ENCODE measurements at regions not wholly inside any gene's neighbourhood (a gene's known extent, or its start where the extent isn't known, plus 50 kb on each side); places are given as distances from the start of the nearest gene placed in this dataset.

DNA sequence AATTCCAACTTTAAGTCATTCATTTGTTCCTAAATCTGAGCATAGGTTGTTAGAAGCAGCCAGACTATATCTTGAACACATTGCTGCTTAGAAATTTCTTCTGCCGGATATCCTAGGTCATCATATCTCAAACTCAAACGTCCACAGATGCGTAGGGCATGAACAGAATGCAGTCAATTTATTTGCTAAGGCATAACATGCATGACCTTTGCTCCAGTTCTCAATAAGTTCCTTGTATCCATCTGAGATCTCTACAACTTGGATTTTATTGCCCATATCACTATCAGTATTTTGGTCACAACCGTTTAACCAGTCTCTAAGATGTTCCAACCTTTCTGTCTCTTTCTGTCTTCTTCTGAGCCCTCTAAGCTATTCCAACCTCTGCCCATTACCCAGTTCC, 210.9 kb upstream of the MANEA start:
- no peak for DNase-seq

DNA sequence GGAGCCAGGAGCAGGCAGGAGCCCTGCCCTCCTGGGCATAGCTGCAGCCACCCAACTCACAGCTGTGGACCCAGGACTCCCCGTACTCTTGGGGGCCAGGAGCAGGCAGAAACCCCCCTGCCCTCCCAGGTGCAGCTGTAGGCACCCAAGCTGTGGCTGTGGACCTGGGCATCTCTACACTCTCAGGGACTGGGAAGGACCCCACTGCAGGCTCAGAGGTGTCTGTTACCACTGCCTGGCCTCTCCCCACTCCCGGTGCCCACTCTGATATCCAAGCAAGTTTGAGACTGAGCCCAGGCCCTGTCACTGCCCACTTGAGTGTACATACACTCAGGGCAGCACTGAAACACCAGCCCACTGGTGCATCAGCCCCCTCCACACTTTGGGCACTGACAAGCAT, 193.5 kb upstream of the MANEA start:
- DNase-seq = no peak

DNA sequence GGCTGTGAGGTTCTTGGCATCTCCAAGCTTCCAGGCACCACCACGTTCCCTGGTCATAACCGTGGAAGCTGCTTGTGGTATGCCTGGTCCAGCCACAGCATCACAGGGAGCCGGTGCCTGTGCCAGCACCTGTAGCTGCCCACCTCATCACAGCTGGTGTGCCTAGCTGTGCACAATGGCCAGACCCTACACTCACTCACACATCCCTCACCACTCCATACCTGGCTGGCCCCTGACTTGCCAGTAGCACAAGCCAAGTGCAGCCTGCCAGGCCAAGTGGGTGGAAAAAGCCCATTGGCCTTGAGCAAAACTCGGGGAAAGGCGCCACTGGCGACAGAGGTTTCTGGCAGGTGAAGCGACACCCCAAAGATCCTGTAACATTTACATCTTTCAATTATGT, 192.3 kb upstream of the MANEA start:
- no peak for DNase-seq

GRCh38 chr6:95387845-95388244, 189.5 kb upstream of the MANEA start:
- DNase-seq = no peak

GRCh38 chr6:95404777-95405176, 172.6 kb upstream of the MANEA start:
- no peak for DNase-seq

- DNase-seq = no peak
Observed at GRCh38 chr6:95408111-95408510, 169.2 kb upstream of the MANEA start.

DNA sequence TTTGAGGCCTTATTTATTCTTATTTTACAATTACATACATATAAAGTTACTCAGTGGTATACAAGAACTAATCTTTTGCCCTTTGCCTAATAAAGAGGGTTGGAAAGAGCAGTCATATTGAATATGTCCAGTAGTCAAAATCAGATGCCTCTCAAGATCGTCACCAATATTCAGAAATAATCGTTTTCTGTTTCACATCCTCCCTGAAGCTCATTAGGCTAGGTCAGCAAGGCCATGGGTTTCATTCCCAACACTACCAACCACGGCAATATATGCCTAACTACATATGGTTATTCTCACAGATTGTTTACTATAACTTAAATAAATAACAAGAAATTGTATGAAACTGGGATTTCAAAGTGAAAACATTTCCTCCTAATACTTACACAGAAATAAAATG, 167.2 kb upstream of the MANEA start:
- DNase-seq = no peak

DNA sequence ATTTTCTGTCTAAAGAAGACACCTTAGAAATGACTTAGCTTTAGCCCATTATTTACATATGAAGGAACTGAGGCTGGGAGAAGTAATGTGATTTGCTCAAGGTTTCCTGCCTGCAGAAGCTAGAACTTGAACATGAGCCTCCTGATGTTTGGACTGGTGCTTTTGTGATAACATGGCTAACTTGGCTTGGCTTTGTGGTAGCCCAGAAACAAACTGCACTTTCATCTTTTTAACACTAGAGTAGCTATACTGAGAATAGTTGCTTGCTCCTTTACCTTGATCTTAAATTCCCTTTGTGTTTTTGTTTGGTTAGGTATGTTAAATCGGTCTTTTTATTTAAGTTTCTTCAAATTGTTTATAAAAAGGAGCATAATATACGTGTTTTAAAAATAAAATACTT, 163.5 kb upstream of the MANEA start:
- DNase-seq = no peak

GRCh38 chr6:95417856-95418255, 159.5 kb upstream of the MANEA start:
- DNase-seq = no peak

- no peak for DNase-seq
Observed at GRCh38 chr6:95420792-95421191, 156.5 kb upstream of the MANEA start.

GRCh38 chr6:95423331-95423730, 154.0 kb upstream of the MANEA start:
- no peak for DNase-seq

- DNase-seq = peak; percentile 38 to 51
Observed at GRCh38 chr6:95431637-95432228, 145.6 kb upstream of the MANEA start.

GRCh38 chr6:95439741-95440140, 137.6 kb upstream of the MANEA start:
- no peak for DNase-seq

- no peak for DNase-seq
Observed at GRCh38 chr6:95448208-95448607, 129.1 kb upstream of the MANEA start.

DNA sequence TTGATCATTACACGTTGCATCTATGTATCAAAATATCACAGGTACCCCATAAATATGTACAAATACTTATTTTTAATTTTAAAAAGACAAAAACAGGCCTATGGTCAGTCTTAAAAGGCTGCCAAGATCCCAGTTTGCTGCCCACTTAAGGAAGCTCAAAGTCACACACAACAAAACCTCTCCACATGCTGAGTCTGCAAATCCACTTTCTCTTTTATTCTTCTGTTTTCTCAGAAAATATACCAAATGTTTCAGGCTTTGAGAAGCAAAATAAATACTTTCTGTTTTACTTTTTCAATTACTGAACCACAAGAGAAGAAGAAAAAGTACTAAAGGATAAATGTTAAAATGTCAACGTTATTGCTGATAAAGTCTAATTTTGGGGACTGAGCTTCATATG, 107.8 kb upstream of the MANEA start:
- no peak for DNase-seq

GRCh38 chr6:95478941-95479340, 98.4 kb upstream of the MANEA start:
- no peak for DNase-seq

DNA sequence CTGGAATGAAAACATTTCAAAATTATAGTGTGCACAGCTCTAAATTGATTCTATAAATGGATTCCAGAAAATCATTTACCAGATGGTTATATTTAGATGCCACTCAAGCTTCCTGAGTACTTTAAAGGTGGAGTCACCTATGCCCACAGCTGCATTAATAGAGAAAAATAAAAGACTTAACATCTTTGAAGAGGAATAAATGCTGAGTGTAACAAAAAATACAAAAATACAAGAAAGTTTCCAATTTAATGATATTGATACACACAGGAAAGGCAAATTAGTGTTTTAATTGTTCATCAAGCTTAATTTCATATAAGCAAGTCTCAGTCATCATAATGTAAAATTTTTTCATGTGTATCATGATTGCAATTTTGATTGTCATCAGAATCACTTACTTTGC, 89.5 kb upstream of the MANEA start:
- DNase-seq = no peak

GRCh38 chr6:95489185-95489863, 88.0 kb upstream of the MANEA start:
- no peak for DNase-seq

DNA sequence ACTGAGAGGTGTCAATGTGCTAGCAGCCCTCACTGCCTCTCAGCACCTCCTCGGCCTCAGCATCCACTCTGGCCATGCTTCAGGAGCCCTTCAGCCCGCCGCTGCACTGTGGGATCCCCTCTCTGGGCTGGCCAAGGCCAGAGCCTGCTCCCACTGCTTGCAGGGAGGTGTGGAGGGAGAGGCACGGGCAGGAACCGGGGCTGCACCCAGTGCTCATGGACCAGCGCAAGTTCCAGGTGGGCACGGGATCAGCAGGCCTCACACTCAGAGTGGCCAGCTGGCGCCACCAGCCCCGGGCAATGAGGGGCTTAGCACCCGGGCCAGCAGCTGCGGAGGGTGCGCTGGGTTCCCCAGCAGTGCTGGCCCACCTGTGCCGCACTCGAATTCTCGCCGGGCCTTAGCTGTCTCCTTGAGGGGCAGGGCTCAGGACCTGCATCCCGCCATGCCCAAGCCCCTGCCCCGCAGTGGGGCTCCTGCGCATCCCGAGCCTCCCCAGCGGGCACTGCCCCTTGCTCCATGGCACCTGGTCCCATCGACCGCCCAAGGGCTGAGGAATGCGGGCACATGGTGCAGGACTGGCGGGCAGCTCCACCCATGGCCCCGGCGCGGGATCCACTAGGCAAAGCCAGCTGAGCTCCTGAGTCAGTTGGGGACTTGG, 80.4 kb upstream of the MANEA start:
- no peak for DNase-seq

DNA sequence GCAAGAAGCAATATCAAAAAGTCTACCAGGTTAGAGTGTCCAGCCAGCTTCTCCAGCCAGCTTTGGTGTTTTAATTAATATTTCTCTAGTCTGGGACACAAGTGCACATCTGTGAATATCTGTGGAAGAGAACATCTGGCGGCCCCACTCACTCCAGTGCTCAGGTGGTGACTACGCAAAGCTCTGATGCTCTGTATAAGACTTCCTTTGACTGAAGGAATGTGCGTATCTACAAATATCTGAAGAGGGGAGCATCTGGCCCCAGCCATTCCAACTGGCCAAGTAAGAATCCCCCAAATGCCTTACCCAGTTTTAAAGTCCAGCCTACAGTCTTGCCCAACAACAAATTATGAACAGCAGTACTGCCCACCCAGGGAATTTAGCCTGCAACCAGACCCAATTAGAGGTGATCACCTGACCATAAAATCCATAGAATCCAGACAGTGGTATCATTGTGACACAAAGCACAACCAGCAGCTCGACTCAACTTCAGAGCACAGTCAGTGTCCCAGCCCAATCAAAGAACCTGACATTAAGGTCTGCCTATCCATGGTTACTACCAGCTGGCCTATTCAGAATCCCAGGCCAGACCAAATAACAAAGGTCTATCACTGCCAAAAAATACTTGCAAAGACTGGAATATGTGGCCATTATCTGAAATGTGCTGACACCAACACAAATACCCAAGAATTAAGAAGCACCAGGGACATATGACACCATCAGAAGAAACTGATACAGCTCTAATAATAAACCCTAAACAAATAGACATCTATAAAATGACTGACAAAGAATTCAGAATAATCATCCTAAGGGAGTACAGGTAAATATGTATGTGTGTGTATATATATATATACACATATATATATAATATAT, 76.1 kb upstream of the MANEA start:
- no peak for DNase-seq

- DNase-seq = no peak
Observed at GRCh38 chr6:95503568-95503967, 73.8 kb upstream of the MANEA start.

- no peak for DNase-seq
Observed at GRCh38 chr6:95511404-95511803, 65.9 kb upstream of the MANEA start.

DNA sequence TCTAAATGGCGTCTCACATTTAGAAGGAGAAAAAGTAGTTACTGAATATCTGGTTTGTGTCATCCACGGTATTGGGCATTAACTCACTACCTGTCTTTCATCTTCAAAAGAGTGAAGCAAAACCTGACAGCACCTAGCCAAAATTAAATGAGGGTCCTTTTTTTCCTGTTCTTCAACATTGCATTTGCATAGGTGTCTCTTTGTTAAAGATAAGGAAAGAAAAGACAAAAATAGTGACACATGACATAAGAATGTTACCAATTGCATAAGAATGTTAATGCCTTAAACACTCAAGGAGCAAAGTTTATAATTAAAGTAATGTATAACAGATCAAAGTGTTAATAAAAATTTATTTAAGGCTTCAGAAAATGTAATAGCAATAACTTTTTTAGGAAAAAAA, 61.4 kb upstream of the MANEA start:
- no peak for DNase-seq

GRCh38 chr6:95517004-95517403, 60.3 kb upstream of the MANEA start:
- no peak for DNase-seq

Data from stimulated activated CD4-positive, alpha-beta T cell treated with anti-CD3 and anti-CD28 coated beads, Interleukin-2, amount 100 ng/mL, for 24 hours (primary cell).